Stromal cell of bone marrow (primary cell): ENCODE measurements at regions not wholly inside any gene's neighbourhood (a gene's known extent, or its start where the extent isn't known, plus 50 kb on each side); places are given as distances from the start of the nearest gene placed in this dataset.

ENCODE experiments used
- DNase-seq: peaks from one replicate; pipeline ENCODE4 v3.0.0-alpha.2; 2012; ENCODE audit warnings: low read depth

GRCh38 chr6:68391953-68392352 lies 243.1 kb upstream of the ADGRB3 start:
- DNase-seq, result no peak

- no peak for DNase-seq
These were observed 262.1 kb upstream of the ADGRB3 start for GRCh38 chr6:68372991-68373390.

GRCh38 chr6:68368845-68369244 lies 266.2 kb upstream of the ADGRB3 start:
- DNase-seq, result no peak

GRCh38 chr6:68364271-68364805 lies 270.7 kb upstream of the ADGRB3 start:
- DNase-seq, result no peak

GRCh38 chr6:68343901-68344300 lies 291.2 kb upstream of the ADGRB3 start:
- DNase-seq, result no peak

GRCh38 chr6:68342286-68342685 lies 292.8 kb upstream of the ADGRB3 start:
- DNase-seq, result no peak

GRCh38 chr6:68339488-68340131 lies 295.5 kb upstream of the ADGRB3 start:
- DNase-seq, result no peak

- no peak for DNase-seq
These were observed 301.6 kb upstream of the ADGRB3 start for GRCh38 chr6:68333442-68333841.

- DNase-seq, result no peak
These were observed 306.9 kb upstream of the ADGRB3 start for GRCh38 chr6:68328156-68328555.

- no peak for DNase-seq
These were observed 308.3 kb upstream of the ADGRB3 start for GRCh38 chr6:68326762-68327161.

- DNase-seq, result no peak
These were observed 317.7 kb upstream of the ADGRB3 start for GRCh38 chr6:68317366-68317765.

GRCh38 chr6:68313911-68314310 lies 321.2 kb upstream of the ADGRB3 start:
- DNase-seq, result no peak

- DNase-seq, result no peak
These were observed 327.8 kb upstream of the ADGRB3 start for GRCh38 chr6:68307301-68307700.

GRCh38 chr6:68296126-68296525 lies 339.0 kb upstream of the ADGRB3 start:
- DNase-seq, result no peak

- DNase-seq, result no peak
These were observed 352.4 kb upstream of the ADGRB3 start for GRCh38 chr6:68282646-68283045.

GRCh38 chr6:68279793-68280557 lies 355.1 kb upstream of the ADGRB3 start:
- no peak for DNase-seq

- DNase-seq, result no peak
These were observed 361.8 kb upstream of the ADGRB3 start for GRCh38 chr6:68273297-68273696.

- DNase-seq, result no peak
These were observed 378.7 kb upstream of the ADGRB3 start for GRCh38 chr6:68256391-68256790.

- no peak for DNase-seq
These were observed 382.4 kb upstream of the ADGRB3 start for GRCh38 chr6:68252632-68253031.

- no peak for DNase-seq
These were observed 387.3 kb upstream of the ADGRB3 start for GRCh38 chr6:68247782-68248181.

GRCh38 chr6:68240726-68241125 lies 394.4 kb upstream of the ADGRB3 start:
- DNase-seq, result no peak

GRCh38 chr6:68239034-68239433 lies 396.0 kb upstream of the ADGRB3 start:
- no peak for DNase-seq

- DNase-seq, result no peak
These were observed 396.9 kb upstream of the ADGRB3 start for GRCh38 chr6:68238097-68238601.
